HG03460 (cell line): ENCODE measurements at regions not wholly inside any gene's neighbourhood (a gene's known extent, or its start where the extent isn't known, plus 50 kb on each side); places are given as distances from the start of the nearest gene placed in this dataset.
"Not testable (repeated sequence)": the region's sequence is repeated elsewhere in the genome, so short reads cannot be mapped to it uniquely, and the experiment has no call there.

Experiments
- ATAC-seq: cut with Tn5 transposase; IDR thresholded peaks from one replicate; pipeline ENCODE4 v1.9.1; 2021; ENCODE audit not compliant: unreplicated experiment

- ATAC-seq: no peak
Measured at GRCh38 chr3:154835639-154836038, 244.5 kb upstream of the MME start.

DNA sequence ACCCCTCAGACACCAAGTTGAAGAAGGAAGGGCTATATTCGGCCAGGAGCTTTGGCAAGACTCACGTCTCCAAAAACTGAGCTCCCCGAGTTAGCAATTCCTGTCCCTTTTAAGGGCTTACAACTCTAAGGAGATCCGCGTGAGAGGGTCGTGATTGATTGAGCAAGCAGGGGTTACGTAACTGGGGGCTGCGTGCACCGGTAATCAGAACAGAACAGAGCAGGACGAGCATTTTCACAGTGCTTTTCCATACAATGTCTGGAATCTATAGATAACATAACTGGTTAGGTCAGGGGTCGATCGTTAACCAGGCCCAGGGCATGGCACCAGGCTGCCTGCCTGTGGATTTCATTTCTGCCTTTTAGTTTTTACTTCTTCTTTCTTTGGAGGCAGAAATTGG lies 245.3 kb upstream of the MME start:
- ATAC-seq: not testable (repeated sequence)

DNA sequence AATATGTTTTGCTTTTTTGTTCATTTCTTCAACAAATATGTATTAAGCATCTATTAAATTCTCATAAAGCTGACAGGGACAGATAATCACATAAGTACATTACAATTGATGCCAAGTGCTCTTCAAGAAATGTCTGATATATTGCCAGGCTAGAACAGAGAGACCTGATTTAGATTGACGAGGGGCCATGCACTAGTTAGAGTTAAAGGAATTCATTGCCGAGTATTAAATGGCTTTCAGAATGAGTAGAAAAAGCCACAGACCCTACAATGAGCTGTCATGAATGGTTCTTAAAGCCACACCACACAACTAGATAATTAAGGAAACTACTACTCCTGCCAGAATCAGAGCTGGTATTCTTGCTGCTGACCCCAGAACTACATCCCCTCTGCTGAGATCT lies 250.2 kb upstream of the MME start:
- ATAC-seq: no peak

GRCh38 chr3:154819491-154819890 lies 260.6 kb upstream of the MME start:
- ATAC-seq: no peak

DNA sequence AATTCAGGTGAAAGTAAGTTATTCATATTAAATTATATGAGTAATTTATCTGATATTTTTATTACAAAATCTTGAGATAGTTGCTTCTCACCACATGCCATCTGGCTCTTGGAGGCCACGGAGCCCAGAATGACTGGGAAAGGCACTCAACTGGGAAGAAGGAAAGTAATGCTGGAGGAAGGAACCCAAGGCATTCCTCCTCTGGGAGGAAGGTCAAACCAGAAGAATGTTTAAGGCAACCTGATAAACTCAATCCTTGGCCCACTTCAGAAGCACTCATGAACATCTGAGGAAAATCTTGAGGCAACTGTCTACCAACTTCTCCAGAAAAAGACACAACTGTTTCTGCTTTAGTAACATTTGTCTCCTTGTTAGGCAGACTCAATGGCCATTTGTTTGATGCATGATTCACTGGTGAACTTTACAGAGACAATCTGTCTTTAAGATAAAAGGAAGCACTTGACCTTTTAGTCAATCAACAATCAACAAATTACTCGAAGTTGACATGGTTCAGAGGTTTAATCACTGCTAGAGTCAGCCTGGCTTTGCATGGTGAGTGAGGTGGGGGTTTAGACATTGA lies 261.4 kb upstream of the MME start:
- no peak for ATAC-seq

DNA sequence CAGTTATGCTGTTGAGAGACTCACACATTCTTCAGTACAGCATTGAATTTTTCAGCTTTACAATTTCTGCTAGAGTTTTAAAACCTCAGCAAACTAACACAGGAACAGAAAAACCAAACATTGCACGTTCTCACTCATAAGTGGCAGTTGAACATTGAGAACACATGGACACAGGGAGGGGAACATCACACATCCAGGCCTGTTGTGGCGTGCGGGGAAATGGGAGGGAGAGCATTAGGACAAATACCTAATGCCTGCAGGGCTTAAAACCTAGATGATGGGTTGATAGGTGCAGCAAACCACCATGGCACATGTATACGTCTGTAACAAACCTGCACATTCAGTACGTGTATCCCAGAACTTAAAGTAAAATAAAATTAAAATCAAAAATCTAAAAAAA lies 270.1 kb upstream of the MME start:
- ATAC-seq: not testable (repeated sequence)

DNA sequence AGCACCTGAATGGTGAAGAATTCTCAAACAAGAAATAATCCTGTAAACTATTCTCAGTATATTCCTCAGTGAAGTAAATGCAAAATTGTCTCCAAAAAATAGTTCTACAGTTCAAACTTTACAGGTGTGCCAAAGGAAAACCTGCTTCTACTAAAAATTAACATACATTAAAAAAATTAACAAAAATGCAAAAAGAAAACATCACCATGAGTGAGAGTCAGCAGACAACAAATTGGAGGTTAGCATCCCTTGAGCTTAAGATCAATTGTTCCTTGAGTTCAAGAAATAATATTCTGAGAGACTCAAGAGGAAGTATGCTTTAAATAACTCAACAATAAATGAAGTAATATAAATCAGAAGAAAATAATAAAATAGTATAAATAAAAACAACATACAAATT lies 278.4 kb upstream of the MME start:
- no peak for ATAC-seq

DNA sequence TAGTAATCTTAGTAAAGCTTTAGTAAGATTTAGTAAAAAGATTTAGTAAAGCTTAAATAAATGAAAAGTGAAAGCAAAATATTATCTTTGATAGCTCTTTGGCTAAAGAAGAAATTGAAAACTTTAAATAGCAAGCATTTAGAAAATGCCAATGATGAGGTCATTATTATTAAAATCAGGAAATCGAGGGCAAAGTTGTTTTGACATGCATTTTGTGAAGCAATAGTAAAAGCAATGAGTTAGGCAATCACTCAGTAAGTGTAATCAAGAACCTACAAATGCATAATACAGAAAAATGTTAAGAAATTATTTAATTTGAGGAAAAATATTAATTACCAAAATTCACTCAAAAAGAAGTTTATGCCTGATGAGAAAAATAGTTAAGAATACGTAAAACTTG lies 280.3 kb upstream of the MME start:
- ATAC-seq: no peak

GRCh38 chr3:154795582-154795981 lies 284.5 kb upstream of the MME start:
- ATAC-seq: no peak

DNA sequence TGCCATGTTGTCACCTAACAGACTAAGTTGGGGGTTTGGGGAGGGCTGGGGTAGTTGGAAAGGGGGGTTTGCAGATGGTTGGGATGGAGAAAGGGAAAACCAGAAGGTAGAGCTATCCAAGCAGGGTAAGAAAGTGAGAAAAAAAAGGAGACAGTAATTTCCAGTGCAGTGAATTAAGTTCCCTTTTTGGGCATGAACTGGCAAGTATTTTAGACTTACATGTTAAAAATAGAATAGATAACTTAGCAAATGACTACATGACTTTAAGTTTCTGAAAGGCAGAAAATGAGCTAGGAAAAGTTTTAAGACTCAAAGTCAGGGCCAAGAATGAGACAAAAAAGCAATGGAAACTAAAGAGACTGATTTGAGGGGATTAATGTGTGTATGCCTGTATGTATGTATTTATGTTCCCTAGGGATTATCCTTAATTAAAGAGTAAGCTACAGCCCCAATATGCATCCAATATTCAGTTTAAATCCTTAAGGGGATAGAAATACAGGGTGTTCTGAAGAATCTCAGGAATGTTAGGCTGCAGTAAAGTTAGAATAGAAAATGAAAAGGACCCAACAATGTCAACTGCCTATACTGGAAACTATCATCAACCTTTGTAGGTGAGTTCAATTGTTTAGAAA lies 285.2 kb upstream of the MME start:
- ATAC-seq: no peak

DNA sequence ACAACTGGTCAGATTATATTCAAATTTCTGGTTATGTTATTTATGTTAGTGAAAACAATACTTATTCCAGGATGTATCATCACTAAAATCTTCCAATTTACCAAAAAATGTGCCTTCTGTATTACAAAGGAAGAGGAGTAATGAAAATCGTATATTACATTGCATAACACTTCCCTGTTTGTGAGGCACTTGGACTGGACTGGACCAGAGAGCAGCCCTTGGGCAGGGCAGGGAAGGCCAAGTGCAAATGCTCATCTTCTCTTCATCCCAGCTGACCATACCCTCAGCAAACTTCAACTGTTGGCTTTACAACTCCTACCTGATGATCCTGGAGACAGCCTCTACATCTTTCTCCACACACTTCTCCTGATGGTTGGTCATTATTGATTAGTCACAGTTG lies 285.7 kb upstream of the MME start:
- ATAC-seq: no peak

- no peak for ATAC-seq
Measured at GRCh38 chr3:154792828-154793227, 287.3 kb upstream of the MME start.

DNA sequence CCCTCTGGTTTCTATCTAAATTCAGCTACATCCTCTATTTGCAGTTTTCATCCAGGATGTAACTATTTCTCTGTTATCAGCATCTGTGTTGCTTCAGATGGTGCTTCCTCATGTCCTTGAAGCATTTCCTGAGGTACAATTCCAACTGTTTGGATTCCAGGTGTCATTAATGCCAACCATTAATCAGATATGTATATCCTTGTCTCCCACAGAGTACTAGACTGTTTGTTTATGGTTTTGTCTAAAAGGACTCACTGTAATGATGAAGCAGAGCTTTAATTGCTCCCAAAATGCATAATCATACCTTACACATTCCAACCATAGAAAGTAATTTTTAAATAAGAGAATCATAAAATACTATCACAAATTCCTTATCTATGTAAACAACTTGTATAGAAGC lies 288.5 kb upstream of the MME start:
- ATAC-seq: no peak

DNA sequence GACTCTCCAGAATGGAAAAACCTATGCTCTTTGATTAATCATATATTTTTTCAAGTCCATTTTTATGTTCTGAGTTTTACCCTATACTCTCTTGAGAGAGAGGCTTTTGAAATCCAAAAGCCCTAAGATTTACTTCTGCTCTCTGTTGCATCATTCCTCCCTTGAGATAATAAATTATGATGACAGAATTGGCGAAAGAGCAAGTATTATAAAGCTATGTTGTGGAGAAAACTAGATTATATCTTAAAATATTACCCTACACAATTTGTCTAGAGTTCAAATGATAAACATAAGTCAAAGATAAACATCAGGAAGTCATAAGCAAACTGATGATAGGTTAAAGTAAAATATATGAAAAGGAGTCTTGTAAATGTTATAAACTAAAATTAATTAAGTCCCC lies 293.4 kb upstream of the MME start:
- no peak for ATAC-seq

GRCh38 chr3:154783521-154783931 lies 296.6 kb upstream of the MME start:
- ATAC-seq: no peak

- no peak for ATAC-seq
Measured at GRCh38 chr3:154783061-154783460, 297.1 kb upstream of the MME start.

- ATAC-seq: no peak
Measured at GRCh38 chr3:154782151-154782550, 298.0 kb upstream of the MME start.

DNA sequence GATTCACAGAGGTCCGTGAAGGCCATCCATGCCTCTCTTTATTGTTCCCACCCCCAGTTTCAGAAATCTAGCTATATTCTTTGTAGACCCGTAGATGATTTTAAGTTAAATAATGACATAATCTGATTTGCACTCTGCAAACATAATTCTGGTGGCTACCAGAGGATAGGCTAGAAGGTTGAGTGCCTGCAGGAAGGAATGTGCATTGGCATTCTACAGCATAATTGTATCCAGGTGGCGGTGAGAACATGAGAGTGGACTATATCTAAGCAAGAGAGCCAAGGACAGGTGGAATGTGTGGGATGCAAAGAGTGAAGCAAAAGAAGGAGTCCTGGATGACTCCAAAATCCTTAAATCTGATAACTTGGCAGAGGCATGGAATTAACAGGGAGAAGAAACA lies 298.5 kb upstream of the MME start:
- no peak for ATAC-seq

GRCh38 chr3:154780263-154780662 lies 299.9 kb upstream of the MME start:
- ATAC-seq: no peak

DNA sequence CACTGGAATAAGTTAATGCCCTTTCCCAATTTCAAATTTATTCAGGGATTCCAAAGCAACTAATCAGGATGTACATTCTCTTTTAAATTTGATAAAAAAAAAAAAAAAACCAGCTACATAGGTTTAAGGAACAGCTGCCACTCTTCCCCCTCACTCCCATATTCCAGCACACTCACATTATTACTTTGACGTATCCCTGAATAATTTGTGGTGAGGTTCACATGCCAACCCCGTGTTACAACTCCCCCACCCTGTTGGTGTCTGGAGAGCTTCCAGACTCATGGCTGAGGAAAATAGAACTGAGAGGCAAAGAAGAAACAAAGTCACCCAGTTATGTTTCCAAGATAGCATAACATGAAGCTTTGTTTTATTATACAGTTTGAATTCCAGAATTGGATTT lies 300.5 kb upstream of the MME start:
- ATAC-seq: no peak

DNA sequence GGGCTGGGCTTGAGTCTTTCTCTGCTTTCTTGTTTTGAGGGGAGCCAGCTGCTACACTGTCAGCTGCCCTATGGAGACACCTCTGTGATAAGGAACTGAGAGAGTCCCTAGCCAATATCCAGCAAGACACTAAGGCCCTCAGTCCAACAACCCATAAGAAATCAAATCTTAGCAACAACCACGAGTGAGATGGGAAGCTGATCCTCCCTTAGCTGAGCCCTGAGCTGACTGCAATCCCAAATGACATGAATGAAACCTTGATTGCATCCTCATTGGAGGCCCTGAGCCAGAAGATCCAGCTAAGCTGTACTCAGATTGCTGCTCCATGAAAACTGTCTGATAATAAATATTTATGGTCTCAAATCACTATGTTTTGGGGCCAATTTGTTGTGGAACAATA lies 302.1 kb upstream of the MME start:
- ATAC-seq: no peak

GRCh38 chr3:154776549-154777225 lies 303.4 kb upstream of the MME start:
- ATAC-seq: no peak
